ENCODE measurements at regions not wholly inside any gene's neighbourhood (a gene's known extent, or its start where the extent isn't known, plus 50 kb on each side); places are given as distances from the start of the nearest gene placed in this dataset.

- no peaks in the 10 kb centered on the region for H3K27me3 ChIP-seq (ENCODE audit: control insufficient read depth, insufficient read depth, low read length)
- H3K36me3 ChIP-seq (ENCODE audit: control insufficient read depth, insufficient read depth, low read length), result no peaks in the 10 kb centered on the region
- TF ChIP-seq CTCF (IDR thresholded peaks at IDR 0.05; ENCODE audit: insufficient read depth, low read length, poor library complexity, severe bottlenecking), result no peak
- DNase-seq (ENCODE audit: low read depth), result no peak
- no peak overlapping the region for H3K4me3 ChIP-seq (ENCODE audit: low read depth, low read length)
These were observed 68.3 kb upstream of the COL8A1 start for GRCh38 chr3:99570061-99570460.

GRCh38 chr3:99568663-99569335 lies 69.6 kb upstream of the COL8A1 start:
- no peak for TF ChIP-seq CTCF (IDR thresholded peaks at IDR 0.05; ENCODE audit: insufficient read depth, low read length, poor library complexity, severe bottlenecking)
- DNase-seq (ENCODE audit: low read depth), result no peak

GRCh38 chr3:99565331-99565730 lies 73.1 kb upstream of the COL8A1 start:
- Histone ChIP-seq H3K27me3 (ENCODE audit: control insufficient read depth, insufficient read depth, low read length) (no peaks in the 10 kb centered on the region), H3K4me3 (ENCODE audit: low read depth, low read length) (no peak overlapping the region), H3K36me3 (ENCODE audit: control insufficient read depth, insufficient read depth, low read length) (no peaks in the 10 kb centered on the region)
- no peak for DNase-seq (ENCODE audit: low read depth)
- no peak for TF ChIP-seq CTCF (IDR thresholded peaks at IDR 0.05; ENCODE audit: insufficient read depth, low read length, poor library complexity, severe bottlenecking)

More at GRCh38 chr3:99568663-99569335, 69.6 kb upstream of the COL8A1 start:
- H3K36me3 ChIP-seq (ENCODE audit: control insufficient read depth, insufficient read depth, low read length), result no peaks in the 10 kb centered on the region
- no peak overlapping the region for H3K4me3 ChIP-seq (ENCODE audit: low read depth, low read length)
- no peaks in the 10 kb centered on the region for H3K27me3 ChIP-seq (ENCODE audit: control insufficient read depth, insufficient read depth, low read length)

- Histone ChIP-seq H3K27me3 (ENCODE audit: control insufficient read depth, insufficient read depth, low read length) (no peaks in the 10 kb centered on the region), H3K36me3 (ENCODE audit: control insufficient read depth, insufficient read depth, low read length) (no peaks in the 10 kb centered on the region), H3K4me3 (ENCODE audit: low read depth, low read length) (no peak overlapping the region)
- no peak for DNase-seq (ENCODE audit: low read depth)
- no peak for TF ChIP-seq CTCF (IDR thresholded peaks at IDR 0.05; ENCODE audit: insufficient read depth, low read length, poor library complexity, severe bottlenecking)
These were observed 75.3 kb upstream of the COL8A1 start for GRCh38 chr3:99562990-99563607.

GRCh38 chr3:99562138-99562537 lies 76.3 kb upstream of the COL8A1 start:
- no peaks in the 10 kb centered on the region for H3K27me3 ChIP-seq (ENCODE audit: control insufficient read depth, insufficient read depth, low read length)
- no peak overlapping the region for H3K4me3 ChIP-seq (ENCODE audit: low read depth, low read length)
- DNase-seq (ENCODE audit: low read depth), result no peak
- no peaks in the 10 kb centered on the region for H3K36me3 ChIP-seq (ENCODE audit: control insufficient read depth, insufficient read depth, low read length)
- no peak for TF ChIP-seq CTCF (IDR thresholded peaks at IDR 0.05; ENCODE audit: insufficient read depth, low read length, poor library complexity, severe bottlenecking)

- no peak overlapping the region for H3K4me3 ChIP-seq (ENCODE audit: low read depth, low read length)
- H3K27me3 ChIP-seq (ENCODE audit: control insufficient read depth, insufficient read depth, low read length), result no peaks in the 10 kb centered on the region
- no peak for DNase-seq (ENCODE audit: low read depth)
- no peak for TF ChIP-seq CTCF (IDR thresholded peaks at IDR 0.05; ENCODE audit: insufficient read depth, low read length, poor library complexity, severe bottlenecking)
- H3K36me3 ChIP-seq (ENCODE audit: control insufficient read depth, insufficient read depth, low read length), result no peaks in the 10 kb centered on the region
These were observed 77.3 kb upstream of the COL8A1 start for GRCh38 chr3:99561056-99561455.

Data from kidney epithelial cell (primary cell).